Stimulated activated CD8-positive, alpha-beta memory T cell treated with anti-CD3 and anti-CD28 coated beads, Interleukin-4, amount 100 ng/mL, for 4 hours (primary cell): ENCODE measurements at regions not wholly inside any gene's neighbourhood (a gene's known extent, or its start where the extent isn't known, plus 50 kb on each side); places are given as distances from the start of the nearest gene placed in this dataset.
"Not testable (repeated sequence)": the region's sequence is repeated elsewhere in the genome, so short reads cannot be mapped to it uniquely, and the experiment has no call there.

Experiments
- DNase-seq, 2 donors: peaks; one replicate each; pipeline ENCODE4 v3.0.0-alpha.2; 2020; ENCODE audit warnings: low read depth in 2 of 2, low spot score in 1 of 2

DNA sequence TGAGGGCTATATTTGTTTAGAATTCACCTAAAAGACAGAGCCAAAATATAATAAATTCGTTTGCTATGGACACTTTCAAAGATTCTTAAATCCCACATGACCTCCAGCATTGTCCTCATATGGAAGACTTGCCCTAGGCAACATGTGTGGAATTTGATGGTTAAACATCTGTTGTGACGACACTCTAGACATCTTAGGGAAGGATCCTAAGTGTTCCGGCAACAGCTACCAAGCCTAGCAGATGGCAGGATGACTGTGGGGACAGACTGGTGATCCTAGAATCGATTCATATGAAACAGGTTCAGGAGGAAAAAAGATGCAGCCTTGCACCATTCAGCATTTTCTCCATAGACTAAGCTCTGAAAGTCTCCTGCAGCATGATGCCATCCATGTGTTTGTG, 77.6 kb upstream of the BACH2 start:
- no peak for DNase-seq

DNA sequence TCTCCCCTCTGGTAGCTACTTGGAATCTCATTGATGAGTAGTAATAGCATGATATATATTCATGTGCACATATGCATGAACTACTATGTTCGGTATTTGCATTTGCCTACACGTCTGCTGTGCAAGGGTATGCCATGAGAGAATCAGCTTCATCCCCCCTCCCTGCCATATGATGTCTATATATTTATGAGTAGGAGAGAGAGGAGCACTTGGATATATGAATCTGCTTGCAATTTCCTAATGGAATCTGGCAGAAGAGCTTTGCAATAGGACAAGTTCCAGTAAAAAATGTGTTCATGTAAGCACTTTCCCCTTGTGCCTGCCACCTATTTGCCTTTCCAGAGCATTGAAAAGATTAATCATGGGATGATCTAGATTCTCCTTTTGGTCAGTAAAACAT, 76.2 kb upstream of the BACH2 start:
- DNase-seq = no peak

DNA sequence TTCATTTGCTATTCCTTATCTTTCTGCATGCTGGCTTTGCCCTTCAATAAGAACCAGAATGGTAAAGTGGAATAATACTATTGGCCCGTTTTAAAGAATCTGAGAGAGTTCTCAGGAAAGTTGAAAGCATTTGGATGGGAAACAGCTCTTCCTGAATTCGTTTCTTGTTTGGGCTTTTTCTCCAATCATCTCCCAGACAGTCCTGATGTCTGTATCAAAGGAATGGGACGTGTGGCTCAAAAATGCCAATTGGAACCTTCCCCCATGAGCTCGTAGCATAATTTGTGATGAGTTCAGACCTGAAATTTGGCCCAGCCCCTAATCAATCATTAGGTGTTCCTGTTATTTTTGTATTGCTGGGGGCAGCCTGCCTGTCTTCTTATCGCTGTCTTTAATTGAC, 75.8 kb upstream of the BACH2 start:
- DNase-seq = no peak

DNA sequence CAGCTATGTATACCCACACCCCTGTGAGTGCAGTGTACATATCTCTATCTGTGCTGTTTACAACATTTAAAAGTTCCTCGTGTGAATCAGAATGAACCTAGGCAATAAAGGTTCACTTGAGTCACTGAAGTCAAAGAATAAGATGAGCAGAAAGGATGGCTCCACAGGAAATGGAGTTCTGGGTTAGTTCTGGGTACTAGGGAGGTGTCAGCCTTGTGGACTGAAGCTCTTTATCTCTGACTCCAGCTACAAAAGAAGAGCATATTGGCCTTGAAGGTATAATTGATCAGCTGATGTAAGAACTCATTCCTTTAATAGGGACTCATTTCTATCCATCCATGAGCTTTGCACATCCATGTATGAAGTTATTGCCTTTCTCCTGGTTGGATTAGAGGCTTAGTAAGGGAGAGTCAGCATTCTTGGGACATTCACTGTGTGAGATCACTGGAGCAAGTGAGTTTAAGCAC, 73.9 kb upstream of the BACH2 start:
- DNase-seq = no peak

DNA sequence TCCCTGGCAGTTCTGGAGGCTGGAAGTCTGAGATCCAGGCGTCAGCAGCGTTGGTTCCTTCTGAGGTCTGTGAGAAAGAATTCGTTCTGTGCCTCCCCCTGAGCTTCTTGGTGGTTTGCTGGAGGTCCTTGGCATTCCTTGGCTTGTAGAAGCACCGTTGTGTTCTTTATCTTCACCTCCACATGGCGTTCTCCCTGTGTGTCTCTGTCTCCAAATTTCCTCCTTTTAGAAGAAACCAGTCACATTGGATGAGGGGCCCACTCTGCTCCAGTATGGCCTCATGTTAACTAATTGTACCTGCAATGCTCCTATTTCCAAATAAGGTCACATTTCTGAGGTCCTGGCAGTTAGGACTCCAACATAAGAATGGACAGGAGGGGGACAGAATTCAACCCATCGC, 73.0 kb upstream of the BACH2 start:
- DNase-seq = no peak

DNA sequence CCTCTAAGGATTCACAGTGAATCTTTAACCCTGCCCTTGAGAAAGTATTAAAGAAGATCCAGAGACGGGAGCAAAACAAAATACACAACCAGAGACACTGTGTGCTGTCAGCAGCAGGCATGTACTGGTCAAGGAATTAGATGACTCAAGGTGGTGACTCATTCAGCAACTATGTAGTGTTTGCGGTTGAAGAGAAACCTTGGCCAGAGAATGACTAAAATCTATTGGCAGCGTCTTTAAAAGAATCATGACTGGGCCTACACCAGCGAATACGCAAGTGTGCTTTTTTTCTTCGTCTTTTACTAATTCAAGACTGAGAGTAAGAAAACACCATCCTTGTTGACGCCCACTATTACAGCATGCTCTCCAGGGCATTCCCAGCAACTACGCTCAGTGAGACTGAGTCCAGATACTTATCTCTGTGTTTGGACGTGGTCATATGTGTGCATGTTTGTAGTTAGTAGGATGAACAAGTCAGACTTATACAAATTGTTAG, 72.4 kb upstream of the BACH2 start:
- no peak for DNase-seq

DNA sequence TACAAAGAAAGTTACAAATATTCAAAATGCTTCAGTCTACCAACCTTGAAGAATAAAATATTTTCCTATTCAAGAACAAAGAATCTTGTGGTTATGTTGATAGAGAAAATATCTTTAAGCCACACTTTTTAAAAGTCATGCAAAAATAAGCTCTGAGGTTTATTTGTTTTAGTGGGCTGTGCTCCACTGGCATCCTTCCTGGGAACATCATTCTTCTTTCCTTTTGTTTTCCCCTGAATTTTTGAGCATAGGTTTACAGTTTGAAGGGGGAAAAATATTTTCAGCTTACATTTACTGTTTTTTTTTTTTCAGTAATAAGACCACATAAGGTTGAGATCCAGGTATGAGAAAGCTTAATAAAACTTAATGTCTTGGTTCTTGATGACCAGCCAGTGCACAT, 72.0 kb upstream of the BACH2 start:
- no peak for DNase-seq

DNA sequence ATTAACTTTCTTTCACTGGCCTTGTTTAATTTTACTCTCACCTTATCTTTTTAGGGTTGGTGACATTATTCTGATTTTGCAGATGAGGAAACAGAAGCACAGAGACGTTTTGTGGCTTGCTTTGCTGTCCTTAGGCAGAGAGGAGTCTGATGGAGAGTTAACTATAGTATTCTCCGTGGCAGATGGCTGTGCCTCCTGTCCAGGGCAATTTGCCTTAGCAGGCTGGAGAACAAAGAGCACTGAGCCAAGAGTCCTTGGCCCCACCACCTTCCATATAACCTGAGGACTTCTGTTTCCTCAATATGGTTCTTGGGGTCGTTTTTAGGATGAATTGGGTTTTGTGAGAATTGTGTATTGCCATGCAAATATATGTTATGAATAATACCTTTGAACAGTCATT, 71.4 kb upstream of the BACH2 start:
- no peak for DNase-seq

DNA sequence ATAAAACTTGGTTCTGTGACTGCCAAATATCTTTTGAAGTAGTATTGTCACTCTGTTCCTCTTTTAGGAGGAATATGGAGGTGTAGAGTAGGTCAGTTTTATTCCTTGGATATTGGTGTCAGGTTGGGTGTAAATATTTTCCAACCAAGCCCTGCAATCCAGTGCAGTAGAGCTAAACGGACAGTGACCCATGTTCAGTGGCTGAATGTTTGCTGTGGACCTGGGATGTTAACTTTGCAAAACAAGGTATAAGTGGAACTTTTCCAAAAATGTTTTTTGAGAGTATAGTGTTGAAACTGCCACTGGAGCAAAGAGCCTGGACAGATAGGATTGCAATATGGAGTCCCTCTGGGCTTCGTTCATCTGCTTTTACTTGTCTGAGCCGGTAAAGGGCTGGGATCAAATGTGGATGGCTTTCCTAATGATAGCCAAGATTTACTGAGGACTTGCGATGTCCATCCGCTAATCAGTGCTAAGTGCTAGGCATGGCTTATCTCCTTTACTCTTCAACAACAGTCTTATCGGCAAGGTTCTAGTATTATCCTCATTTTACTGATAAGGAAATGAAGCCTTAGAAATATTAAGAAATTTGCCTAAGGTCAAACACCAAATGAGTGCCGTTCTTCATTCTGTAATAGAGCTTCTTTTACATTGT, 69.0 kb upstream of the BACH2 start:
- DNase-seq = no peak

DNA sequence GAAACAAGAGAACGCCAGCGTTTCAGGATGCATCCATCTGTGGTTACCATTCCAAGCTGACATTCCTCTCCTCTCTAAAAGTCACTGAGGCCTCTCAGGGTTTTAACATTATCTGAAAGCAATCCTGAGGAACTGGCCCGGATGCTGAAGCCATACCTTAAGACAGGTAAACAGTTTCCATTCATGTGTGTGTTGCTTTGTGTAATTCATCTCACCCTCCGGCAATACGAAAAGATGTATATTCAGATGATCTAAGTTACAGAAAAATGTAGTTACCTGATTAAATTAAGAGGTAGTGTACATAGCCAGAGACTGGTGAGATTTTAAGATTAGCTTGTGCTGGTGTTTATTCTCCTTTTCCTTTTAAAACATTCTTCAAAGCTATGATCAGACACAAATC, 68.4 kb upstream of the BACH2 start:
- no peak for DNase-seq

DNA sequence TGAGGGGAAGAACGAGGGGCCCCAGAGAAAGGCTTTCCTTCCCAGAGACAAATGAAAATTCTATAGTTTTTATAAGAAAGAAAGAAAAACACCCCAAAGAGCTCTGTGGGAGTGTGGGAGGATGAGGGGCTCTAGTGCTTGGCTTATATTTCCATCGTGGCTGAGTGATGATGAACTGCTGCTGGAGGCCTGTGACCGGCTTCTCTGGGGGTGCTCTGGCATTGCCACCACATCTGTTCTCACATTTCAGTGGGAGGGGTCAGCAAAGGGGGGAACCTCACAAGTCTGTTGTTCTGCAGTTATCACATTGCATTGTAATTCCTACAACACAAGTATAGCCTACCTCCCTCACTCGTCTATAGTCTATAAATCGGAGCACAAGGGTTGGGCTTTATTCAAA, 67.6 kb upstream of the BACH2 start:
- DNase-seq = no peak

DNA sequence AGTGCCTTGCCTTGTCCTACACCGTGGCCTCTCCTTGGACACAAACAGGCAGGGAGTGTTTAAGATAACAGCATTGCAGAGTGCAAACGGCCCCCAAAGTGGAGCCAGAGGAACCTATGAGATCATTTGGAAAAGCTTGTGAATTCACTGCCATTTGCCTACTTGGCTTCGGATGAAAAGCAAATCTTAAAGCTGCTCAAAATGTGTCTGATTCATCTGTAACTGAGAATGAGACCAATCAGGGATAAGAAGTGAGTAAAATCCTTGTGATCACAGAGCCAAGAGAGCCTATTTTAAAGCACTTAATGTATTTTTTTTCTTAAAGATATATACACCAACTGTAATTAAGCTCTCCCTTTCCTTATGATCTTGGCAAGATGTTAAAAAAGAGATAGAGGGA, 65.7 kb upstream of the BACH2 start:
- no peak for DNase-seq

DNA sequence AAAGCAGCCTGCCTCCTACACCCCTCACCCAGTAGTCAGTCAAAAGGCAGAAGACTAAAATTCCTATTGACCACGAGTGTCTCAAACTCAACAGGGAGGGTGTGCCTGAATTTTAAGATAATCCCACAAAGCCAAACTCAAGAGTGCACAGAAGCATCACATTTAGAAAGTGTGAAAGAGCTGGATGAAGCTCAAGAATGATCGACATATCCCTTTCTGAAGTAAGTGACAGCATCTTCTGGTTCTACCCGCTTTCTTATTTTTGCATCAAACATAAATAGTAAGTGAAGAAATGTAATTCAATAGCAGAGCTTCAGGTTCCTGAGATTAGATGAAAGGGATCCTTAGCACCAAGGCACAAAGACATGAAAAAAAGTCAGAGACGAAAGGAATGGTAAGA, 64.5 kb upstream of the BACH2 start:
- DNase-seq = no peak

DNA sequence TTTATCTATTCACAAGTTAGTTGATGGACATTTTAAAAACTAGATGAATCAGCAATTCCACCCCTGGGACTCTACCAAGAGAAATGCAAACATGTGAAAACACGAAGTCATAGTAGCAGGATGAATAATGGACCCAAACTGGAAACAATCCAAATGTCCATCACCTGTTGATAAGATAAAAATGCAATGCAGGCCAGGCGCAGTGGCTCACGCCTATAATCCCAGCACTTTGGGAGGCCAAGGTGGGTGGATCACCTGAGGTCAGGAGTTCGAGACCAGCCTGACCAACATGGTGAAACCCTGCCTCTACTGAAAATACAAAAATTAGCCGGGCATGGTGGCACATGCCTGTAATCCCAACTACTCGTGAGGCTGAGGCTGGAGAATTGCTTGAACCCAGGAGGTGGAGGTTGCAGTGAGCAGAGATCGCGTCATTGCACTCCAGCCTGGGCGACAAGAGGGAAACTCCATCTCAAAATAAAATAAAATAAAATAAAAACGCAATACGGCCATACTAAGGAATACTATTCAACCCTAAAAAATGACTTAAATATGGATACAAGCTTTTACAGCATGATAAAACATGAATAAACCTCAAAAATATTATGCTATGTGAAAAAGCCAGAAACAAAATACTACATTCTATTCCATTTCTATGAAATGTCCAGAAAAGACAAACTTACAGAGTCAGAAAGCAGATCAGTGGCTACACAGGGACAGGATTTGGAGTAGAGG, 61.6 kb upstream of the BACH2 start:
- not testable (repeated sequence) for DNase-seq

DNA sequence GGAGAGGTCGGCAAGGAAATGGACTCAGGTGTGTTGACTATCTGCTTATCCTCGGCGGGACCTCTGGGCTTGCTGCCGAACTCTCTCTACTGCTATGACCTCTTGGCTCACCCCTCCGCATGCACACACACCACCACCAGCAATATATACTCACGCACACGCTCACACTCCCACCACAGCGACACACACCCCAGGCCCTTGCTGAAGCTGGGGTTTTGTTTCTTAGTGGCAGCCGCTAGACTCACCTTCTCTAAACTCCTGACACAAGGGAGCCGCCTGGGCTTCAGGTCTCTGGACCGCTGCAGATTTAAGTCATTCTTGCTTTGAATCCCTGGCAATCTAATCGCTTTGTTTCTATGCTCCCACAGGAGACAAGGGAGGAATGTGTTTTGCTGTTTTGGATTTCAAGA, 59.4 kb upstream of the BACH2 start:
- no peak for DNase-seq

DNA sequence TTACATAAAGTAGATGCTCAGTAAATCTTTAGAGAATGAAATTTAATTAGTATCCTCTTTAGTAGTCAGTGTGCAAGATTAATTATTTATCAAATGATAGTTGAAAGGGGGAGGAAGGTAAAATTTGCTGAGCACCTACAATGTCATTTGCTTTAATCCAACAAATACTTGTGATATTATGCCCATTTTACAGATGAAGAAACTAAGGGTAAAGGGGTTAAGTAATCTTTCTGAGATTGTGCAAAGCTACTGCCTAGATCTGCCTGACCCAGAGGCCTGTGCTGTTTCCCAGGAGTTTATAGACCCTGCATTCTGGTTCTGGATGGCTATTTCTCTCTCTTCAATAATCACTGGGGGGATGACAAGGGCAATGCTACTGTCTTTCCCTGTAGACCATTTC, 58.3 kb upstream of the BACH2 start:
- no peak for DNase-seq

DNA sequence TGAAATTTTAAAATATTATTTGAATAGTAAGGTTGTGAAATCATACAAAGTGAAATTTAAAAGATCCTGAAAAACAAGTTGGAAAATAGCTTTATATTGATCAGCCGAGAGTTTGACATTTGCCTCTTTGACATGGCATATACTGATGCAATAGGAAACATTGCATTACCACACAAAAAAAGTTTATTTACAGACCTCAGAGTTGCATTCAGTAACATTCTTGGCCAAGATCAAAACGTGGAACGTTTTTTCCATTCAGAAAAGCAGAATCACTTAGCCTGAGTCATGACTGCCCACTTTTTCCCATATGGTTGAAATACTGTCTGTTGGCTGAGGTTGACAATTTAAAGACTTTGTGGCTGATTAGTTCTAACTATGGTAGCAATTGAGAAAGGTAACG, 55.1 kb upstream of the BACH2 start:
- DNase-seq = no peak

DNA sequence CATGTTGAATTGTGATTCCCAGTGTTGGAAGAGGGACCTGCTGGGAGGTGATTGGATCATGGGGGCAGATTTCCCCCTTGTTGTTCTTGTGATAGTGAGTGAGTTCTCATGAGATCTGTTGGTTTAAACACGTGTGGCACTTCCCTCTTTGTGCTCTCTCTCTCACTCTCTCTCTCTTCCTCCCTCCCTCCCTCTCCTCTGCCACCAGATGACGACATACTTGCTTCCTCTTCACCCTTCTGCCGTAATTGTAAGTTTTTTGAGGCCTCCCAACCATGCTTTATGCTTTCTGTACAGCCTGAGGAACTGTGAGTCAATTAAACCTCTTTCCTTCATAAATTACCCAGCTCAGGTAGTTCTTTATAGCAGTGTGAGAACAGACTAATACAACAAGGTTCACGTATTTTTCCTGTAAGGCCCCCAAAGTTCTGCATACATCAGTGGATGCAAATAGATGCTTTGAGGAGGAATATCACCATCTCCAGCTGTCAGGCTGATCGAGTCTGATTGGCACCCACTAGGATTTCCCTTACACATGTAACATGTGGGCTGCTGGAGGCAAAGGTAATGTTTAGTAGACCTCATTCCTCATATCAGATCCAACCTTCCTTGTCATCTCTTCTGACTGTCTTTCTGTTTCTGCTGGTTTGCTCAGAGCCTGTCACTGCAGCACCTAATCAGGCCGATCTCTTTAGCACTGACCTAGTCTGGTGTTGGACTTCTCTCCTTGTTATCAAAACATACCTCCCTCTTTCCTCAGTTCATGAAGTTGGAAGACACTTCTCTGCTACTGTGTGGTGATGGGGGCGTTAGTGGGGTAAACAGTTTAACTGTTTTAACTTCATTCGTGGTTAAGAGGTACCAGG, 54.3 kb upstream of the BACH2 start:
- DNase-seq = peak in 1 of 2 donors; percentile 13

DNA sequence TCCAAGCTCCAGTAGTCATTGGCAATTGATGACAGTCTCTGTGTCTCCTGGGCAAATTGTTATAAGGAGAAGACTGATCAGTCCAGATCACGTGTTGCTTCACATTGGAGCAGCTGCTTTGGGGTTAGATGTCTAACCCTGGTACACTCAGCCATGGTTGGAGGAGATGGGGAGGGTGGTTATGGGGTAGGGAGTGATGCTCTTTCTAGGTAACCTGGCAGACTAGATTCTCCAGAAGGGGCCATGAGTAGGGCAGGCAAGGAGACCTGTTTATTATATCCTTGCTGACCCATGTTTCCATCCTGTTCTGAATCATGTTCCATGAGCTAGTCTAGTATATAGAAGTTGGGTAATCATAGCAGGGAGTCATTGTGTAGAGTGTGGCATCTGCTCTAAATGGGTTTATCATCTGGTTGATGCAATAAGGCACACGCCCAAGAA, 50.8 kb upstream of the BACH2 start:
- DNase-seq = no peak

DNA sequence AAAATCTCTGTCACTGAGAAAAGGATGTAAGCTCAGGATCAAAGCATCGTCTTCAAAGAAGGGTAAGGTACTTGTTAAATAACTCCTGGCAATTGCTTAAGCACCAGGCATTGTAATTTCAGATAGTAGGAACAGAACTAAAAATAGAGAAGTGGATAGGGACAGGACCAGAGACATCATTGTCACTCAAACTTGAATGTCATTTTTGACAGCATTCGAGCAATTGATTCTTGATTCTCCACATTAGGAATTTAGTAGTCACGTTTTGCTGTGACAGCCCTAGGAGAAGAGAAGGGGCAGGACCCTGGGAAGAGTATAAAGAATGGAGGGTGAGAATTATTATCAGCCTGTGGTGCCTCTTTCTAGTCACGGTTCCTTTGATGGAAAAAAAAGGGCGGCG, 50.1 kb upstream of the BACH2 start:
- no peak for DNase-seq
